Stomach (tissue), 8 donors: ENCODE measurements at regions not wholly inside any gene's neighbourhood (a gene's known extent, or its start where the extent isn't known, plus 50 kb on each side); places are given as distances from the start of the nearest gene placed in this dataset.

Experiments
- DNase-seq, 2 donors: peaks; one replicate each; pipeline versions ENCODE4 v3.0.0 to v3.0.0-alpha.2; 2013 to 2019
- H3K27ac ChIP-seq, 5 donors: fragments of 200-600 bp in 4 of 5; sonication (generic) in 4 of 5; one replicate each; pipeline ENCODE4 v1.5.1; 2013 to 2019; ENCODE audit warnings: mild to moderate bottlenecking in 1 of 5, moderate library complexity in 1 of 5
- H3K27me3 ChIP-seq, 3 donors: fragments of 200-600 bp; sonication (generic); one replicate each; pipeline ENCODE4 v1.5.1; 2017 to 2019; ENCODE audit warnings: mixed run types in 1 of 3
- H3K36me3 ChIP-seq, 4 donors: fragments of 200-600 bp; sonication (generic); 1 replicate in 3 of 4; 2 replicates in 1 of 4; pipeline ENCODE4 v1.5.1; 2016 to 2019
- H3K4me1 ChIP-seq, 4 donors: fragments of 200-600 bp; sonication (generic); one replicate each; pipeline ENCODE4 v1.5.1; 2016 to 2019
- H3K4me3 ChIP-seq, 4 donors: fragments of 200-600 bp; sonication (generic) in 3 of 4; one replicate each; pipeline ENCODE4 v1.5.1; 2016 to 2019; ENCODE audit warnings: mild to moderate bottlenecking in 1 of 4
- H3K9me3 ChIP-seq, 4 donors: fragments of 200-600 bp; sonication (generic); one replicate each; pipeline ENCODE4 v1.5.1; 2016 to 2019
- CTCF ChIP-seq, 7 experiments: fragments of 450-650 bp in 4 of 7; fragments of 200-600 bp in 3 of 7; sonication (generic) in 3 of 7; IDR thresholded peaks; one replicate each; pipeline ENCODE4 v1.5.1; 2016 to 2019; ENCODE audit warnings: antibody characterized with exemption in 7 of 7, control low read depth in 2 of 7, mild to moderate bottlenecking in 1 of 7
- EP300 ChIP-seq: sonication (generic); formaldehyde crosslinking; IDR thresholded peaks from one replicate; pipeline ENCODE4 v1.6.1; 2017; ENCODE audit warnings: antibody characterized with exemption
- POLR2A ChIP-seq, 4 donors: fragments of 450-650 bp; IDR thresholded peaks; one replicate each; pipeline ENCODE4 v1.6.1; 2016; ENCODE audit warnings: antibody characterized with exemption in 4 of 4, control low read depth in 2 of 4, mild to moderate bottlenecking in 1 of 4, moderate library complexity in 1 of 4
- POLR2AphosphoS5 ChIP-seq, 3 donors: sonication (generic); formaldehyde crosslinking; IDR thresholded peaks; one replicate each; pipeline ENCODE4 v1.6.1; 2016; ENCODE audit warnings: antibody characterized with exemption in 3 of 3
- WGBS, 5 donors: extraction: QIAGEN DNeasy Blood & Tissue Kit in 3 of 5; methylation state at CpG; one replicate each; pipeline versions ENCODE4 v1.1.5 to v1.1.7; 2013 to 2018; 5-methylcytosine and 5-hydroxymethylcytosine counted together
- intact Hi-C: fragments of 100-400 bp; cut with DNase I; formaldehyde crosslinking; loops from one replicate; pipeline ENCODE4 v1.15.1; 2023; ENCODE audit warnings: low total_unique reads
- donor health status: healthy with polysubstance abuse.
- donor health status: Bipolar disorder and iron deficiency.
- donor health status: healthy.

DNA sequence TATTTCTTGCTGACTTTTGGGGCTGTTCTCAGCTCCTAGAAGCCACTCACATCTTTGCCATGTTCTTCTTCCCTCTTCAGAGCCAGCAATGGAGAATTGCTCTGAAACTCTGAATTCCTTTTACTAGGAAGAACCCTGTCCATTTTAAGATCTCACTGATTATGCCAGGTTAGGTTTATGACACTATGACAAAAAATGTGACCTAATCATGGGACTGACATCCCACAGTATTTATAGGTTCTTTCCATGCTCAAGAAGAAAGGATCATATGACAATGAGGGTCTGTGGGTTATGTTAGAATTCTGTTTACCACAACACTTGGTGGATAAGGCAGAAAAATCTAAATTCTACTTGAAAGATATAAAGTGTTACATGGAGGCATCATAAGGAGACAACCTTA is 263.3 kb upstream of the CITED2 start:
- TF ChIP-seq CTCF (IDR thresholded peaks at IDR 0.05) (no peak), EP300 (no peak), POLR2AphosphoS5 (IDR thresholded peaks at IDR 0.05) (no peak), POLR2A (IDR thresholded peaks at IDR 0.05) (no peak)
- DNase-seq, result no peak
- Histone ChIP-seq H3K36me3 (no peaks in the 10 kb centered on the region), H3K4me1 (no peaks in the 10 kb centered on the region), H3K27ac (no peak overlapping the region), H3K4me3 (no peak overlapping the region), H3K27me3 (no peaks in the 10 kb centered on the region), H3K9me3 (no peaks in the 10 kb centered on the region)
- intact Hi-C loops, result no loop called here

GRCh38 chr6:139636391-139636790 is 261.9 kb upstream of the CITED2 start:
- H3K4me3 ChIP-seq, result no peak overlapping the region
- H3K36me3 ChIP-seq, result no peaks in the 10 kb centered on the region
- WGBS, 5 donors, result 86 to 93% (median 89%) methylated on average over 1 of the region's 1 CpG
- H3K9me3 ChIP-seq, result no peaks in the 10 kb centered on the region
- H3K27me3 ChIP-seq, result no peaks in the 10 kb centered on the region
- no peak for TF ChIP-seq CTCF (IDR thresholded peaks at IDR 0.05)
- TF ChIP-seq POLR2AphosphoS5 (IDR thresholded peaks at IDR 0.05), result no peak
- no peak for TF ChIP-seq POLR2A (IDR thresholded peaks at IDR 0.05)
- TF ChIP-seq EP300, result no peak
- DNase-seq, result no peak
- H3K27ac ChIP-seq, result no peak overlapping the region
- no peaks in the 10 kb centered on the region for H3K4me1 ChIP-seq
- intact Hi-C loops, result no loop called here

- TF ChIP-seq EP300 (no peak), CTCF (IDR thresholded peaks at IDR 0.05) (no peak), POLR2A (IDR thresholded peaks at IDR 0.05) (no peak), POLR2AphosphoS5 (IDR thresholded peaks at IDR 0.05) (no peak)
- WGBS, 5 donors, result 94 to 96% (median 95%) methylated on average over 8 of the region's 8 CpGs
- Histone ChIP-seq H3K4me3 (no peak overlapping the region), H3K9me3 (no peaks in the 10 kb centered on the region), H3K27me3 (no peaks in the 10 kb centered on the region), H3K4me1 (no peaks in the 10 kb centered on the region), H3K36me3 (no peaks in the 10 kb centered on the region), H3K27ac (no peak overlapping the region)
- DNase-seq, result no peak
- intact Hi-C loops, result no loop called here
Observed at GRCh38 chr6:139635401-139636130, 261.1 kb upstream of the CITED2 start.

DNA sequence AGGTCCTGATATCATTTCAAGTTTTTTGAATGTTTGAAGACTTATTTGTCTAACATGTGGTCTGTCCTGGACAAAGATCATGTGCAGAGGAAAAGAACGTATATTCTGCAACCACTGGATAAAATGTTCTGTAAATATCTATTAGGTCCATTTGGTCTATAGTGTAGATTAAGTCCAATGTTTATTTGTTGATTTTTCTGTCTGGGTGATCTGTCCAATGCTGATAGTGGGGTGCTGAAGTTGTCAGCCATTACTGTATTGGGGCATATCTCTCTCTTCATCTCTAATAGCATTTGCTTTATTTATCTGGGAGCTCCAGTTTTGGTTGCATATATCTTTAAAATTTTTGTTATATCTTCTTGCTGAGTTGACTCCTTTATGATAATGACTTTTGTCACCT is 258.4 kb upstream of the CITED2 start:
- DNase-seq, result no peak
- no peak overlapping the region for H3K27ac ChIP-seq
- H3K4me3 ChIP-seq, result no peak overlapping the region
- 19 to 57% (median 38%) methylated on average over 1 of the region's 1 CpG for WGBS, 5 donors
- no peaks in the 10 kb centered on the region for H3K36me3 ChIP-seq
- no peaks in the 10 kb centered on the region for H3K4me1 ChIP-seq
- H3K27me3 ChIP-seq, result no peaks in the 10 kb centered on the region
- intact Hi-C loops, result no loop called here
- no peak for TF ChIP-seq POLR2AphosphoS5 (IDR thresholded peaks at IDR 0.05)
- TF ChIP-seq CTCF (IDR thresholded peaks at IDR 0.05), result no peak
- TF ChIP-seq POLR2A (IDR thresholded peaks at IDR 0.05), result no peak
- no peak for TF ChIP-seq EP300
- H3K9me3 ChIP-seq, result no peaks in the 10 kb centered on the region
